AG10803 (cell line): ENCODE measurements at regions not wholly inside any gene's neighbourhood (a gene's known extent, or its start where the extent isn't known, plus 50 kb on each side); places are given as distances from the start of the nearest gene placed in this dataset.
"Not testable (repeated sequence)": the region's sequence is repeated elsewhere in the genome, so short reads cannot be mapped to it uniquely, and the experiment has no call there.

ENCODE experiments used
- DNase-seq: peaks from one replicate; pipeline ENCODE4 v3.0.0; 2010; ENCODE audit warnings: low read depth
- H3K4me3 ChIP-seq: 2 replicates; pipeline ENCODE4 v1.5.1; 2011; ENCODE audit warnings: mild to moderate bottlenecking, low read length, control low read depth
- TF ChIP-seq, protein P1 (sequence below): conservative IDR thresholded peaks from 2 replicates; pipeline ENCODE4 v1.5.1; 2011; ENCODE audit warnings: mild to moderate bottlenecking, low read length, control low read depth, inconsistent platforms

DNA sequence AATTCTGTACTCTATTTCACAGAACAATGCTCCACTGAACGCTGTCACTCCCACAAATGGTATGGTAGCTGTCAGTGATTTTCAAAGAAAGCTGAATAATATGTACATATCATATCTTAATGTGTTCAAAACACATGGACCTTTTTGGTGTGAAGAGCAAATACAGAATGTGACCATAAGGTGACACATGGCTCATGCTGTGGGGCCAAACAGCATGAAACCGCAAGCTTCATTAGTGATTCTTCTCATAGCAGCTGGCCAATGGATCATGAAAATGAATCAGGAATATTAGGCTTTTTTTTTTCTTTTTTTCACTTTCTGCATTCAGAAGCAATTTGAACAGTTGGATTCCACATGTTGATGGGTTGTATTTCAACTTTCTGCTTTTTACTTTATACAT is 54.9 kb upstream of the CDH9 start:
- H3K4me3 ChIP-seq, result no peak overlapping the region
- TF ChIP-seq, protein P1, sequence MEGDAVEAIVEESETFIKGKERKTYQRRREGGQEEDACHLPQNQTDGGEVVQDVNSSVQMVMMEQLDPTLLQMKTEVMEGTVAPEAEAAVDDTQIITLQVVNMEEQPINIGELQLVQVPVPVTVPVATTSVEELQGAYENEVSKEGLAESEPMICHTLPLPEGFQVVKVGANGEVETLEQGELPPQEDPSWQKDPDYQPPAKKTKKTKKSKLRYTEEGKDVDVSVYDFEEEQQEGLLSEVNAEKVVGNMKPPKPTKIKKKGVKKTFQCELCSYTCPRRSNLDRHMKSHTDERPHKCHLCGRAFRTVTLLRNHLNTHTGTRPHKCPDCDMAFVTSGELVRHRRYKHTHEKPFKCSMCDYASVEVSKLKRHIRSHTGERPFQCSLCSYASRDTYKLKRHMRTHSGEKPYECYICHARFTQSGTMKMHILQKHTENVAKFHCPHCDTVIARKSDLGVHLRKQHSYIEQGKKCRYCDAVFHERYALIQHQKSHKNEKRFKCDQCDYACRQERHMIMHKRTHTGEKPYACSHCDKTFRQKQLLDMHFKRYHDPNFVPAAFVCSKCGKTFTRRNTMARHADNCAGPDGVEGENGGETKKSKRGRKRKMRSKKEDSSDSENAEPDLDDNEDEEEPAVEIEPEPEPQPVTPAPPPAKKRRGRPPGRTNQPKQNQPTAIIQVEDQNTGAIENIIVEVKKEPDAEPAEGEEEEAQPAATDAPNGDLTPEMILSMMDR, result no peak
- DNase-seq, result no peak

DNA sequence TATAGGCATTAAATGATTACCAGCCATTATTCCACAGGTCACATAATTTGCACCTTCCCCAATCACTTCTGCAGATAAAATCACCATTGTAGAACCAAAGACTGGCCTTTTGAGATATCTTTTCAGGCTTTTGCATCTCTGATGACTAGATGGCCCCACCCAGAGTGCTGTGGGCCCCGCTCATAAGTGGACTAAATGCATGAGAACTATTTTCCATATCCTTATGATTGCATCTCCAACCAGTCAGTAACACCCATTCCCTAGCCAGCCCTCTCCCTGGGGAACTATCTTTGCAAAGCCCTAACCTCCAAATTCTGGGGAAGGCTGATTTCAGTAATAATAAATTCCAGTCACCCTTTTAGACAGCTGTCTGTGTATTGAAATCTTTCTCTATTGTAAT is 53.5 kb upstream of the CDH9 start:
- no peak for DNase-seq
- TF ChIP-seq, protein P1, result no peak
- no peak overlapping the region for H3K4me3 ChIP-seq

DNA sequence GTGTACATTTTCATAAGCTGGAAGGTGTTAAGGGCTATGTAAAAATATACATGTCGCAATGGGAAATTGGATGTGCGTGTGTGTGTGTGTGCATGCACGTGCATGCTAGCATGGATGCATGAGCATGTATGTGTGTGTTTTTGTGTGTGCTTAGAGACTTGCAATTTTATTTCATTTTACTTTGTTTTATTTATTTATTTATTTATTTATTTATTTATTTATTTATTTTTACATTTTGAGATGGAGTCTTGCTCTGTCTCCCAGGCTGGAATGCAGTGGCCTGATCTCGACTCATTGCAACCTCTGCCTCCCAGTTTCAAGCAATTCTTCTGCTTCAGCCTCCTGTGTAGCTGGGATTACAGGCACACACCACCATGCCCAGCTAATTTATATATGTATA is 50.4 kb upstream of the CDH9 start:
- not testable (repeated sequence) for H3K4me3 ChIP-seq, DNase-seq
